B cell (primary cell): ENCODE measurements at regions not wholly inside any gene's neighbourhood (a gene's known extent, or its start where the extent isn't known, plus 50 kb on each side); places are given as distances from the start of the nearest gene placed in this dataset.

Experiments used
- ATAC-seq: fragments of 200-7000 bp; cut with Tn5 transposase; one replicate; pipeline ENCODE4 v1.10.0; 2021; ENCODE audit warnings: low read depth, mild to moderate bottlenecking, moderate number of reproducible peaks, moderate library complexity
- CTCF ChIA-PET: fragments of 350-600 bp; sonication (Branson Sonifier 250); formaldehyde crosslinking; loops from one replicate; lab custom pipeline; 2021; ENCODE audit warnings: antibody characterized with exemption, inconsistent platforms; lab: Charles Lee
- POLR2A ChIA-PET: fragments of 350-600 bp; sonication (Branson Sonifier 250); formaldehyde crosslinking; loops from one replicate; lab custom pipeline; 2021; ENCODE audit warnings: antibody characterized with exemption; lab: Charles Lee
- DNase-seq: peaks from one replicate; pipeline ENCODE4 v3.0.0; 2013
- H2AFZ ChIP-seq: 2 replicates; pipeline ENCODE4 v1.6.1; 2012; ENCODE audit warnings: mild to moderate bottlenecking, low read depth, low read length; ENCODE audit not compliant: insufficient read depth, poor library complexity, severe bottlenecking
- H3K27ac ChIP-seq, 2 donors: 1 replicate in 1 of 2; 2 replicates in 1 of 2; pipeline ENCODE4 v1.5.1; 2012 to 2013; ENCODE audit warnings: low read length in 2 of 2, mild to moderate bottlenecking in 2 of 2, moderate library complexity in 1 of 2
- H3K27me3 ChIP-seq, 4 experiments: fragments of 200-600 bp in 1 of 4; sonication (generic) in 1 of 4; replicated peaks in 1 of 4; 1 replicate in 2 of 4; 2 replicates in 2 of 4; pipeline versions ENCODE4 v1.6.1 to v1.7.0; 2013 to 2016; ENCODE audit warnings: low read length in 3 of 4, mild to moderate bottlenecking in 2 of 4, mixed read lengths in 1 of 4, moderate library complexity in 1 of 4; ENCODE audit not compliant: insufficient read depth in 4 of 4, control insufficient read depth in 3 of 4; ENCODE audit errors: control extremely low read depth in 1 of 4
- H3K36me3 ChIP-seq, 2 experiments: replicated peaks in 1 of 2; 1 replicate in 1 of 2; 2 replicates in 1 of 2; pipeline versions ENCODE4 v1.6.1 to v1.7.1; 2013; ENCODE audit warnings: low read length in 1 of 2; ENCODE audit not compliant: insufficient read depth in 2 of 2, control insufficient read depth in 1 of 2; ENCODE audit errors: control extremely low read depth in 1 of 2, extremely low read depth in 1 of 2
- H3K4me1 ChIP-seq, 2 donors: fragments of 200-600 bp in 1 of 2; sonication (generic) in 1 of 2; 1 replicate in 1 of 2; 2 replicates in 1 of 2; pipeline versions ENCODE4 v1.5.1 to v1.6.1; 2013 to 2017; ENCODE audit warnings: low read length in 2 of 2; ENCODE audit not compliant: control insufficient read depth in 2 of 2, insufficient read depth in 2 of 2
- H3K4me2 ChIP-seq: replicated peaks from 2 replicates; pipeline ENCODE3; 2012; ENCODE audit warnings: mild to moderate bottlenecking, low read depth, low read length; ENCODE audit not compliant: poor library complexity, severe bottlenecking
- H3K4me3 ChIP-seq, 5 experiments: fragments of 200-600 bp in 1 of 5; sonication (generic) in 1 of 5; 1 replicate in 3 of 5; 2 replicates in 2 of 5; pipeline versions ENCODE4 v1.5.1 to v1.7.0; 2011 to 2016; ENCODE audit warnings: low read length in 4 of 5, mild to moderate bottlenecking in 4 of 5, low read depth in 2 of 5, control low read depth in 1 of 5, moderate library complexity in 1 of 5; ENCODE audit not compliant: insufficient read depth in 1 of 5; ENCODE audit errors: control extremely low read depth in 1 of 5, extremely low read depth in 1 of 5
- H3K79me2 ChIP-seq: fragments of 200-600 bp; sonication (generic); one replicate; pipeline ENCODE4 v1.6.0; 2016; ENCODE audit warnings: low read length; ENCODE audit not compliant: control insufficient read depth, insufficient read depth
- H3K9ac ChIP-seq: fragments of 200-600 bp; sonication (generic); 2 replicates; pipeline ENCODE4 v1.6.1; 2017; ENCODE audit warnings: mild to moderate bottlenecking, low read length, moderate library complexity
- H3K9me3 ChIP-seq, 3 donors: one replicate each; pipeline versions ENCODE4 v1.6.1 to v1.7.1; 2013; ENCODE audit warnings: low read length in 2 of 3; ENCODE audit not compliant: control insufficient read depth in 2 of 3, insufficient read depth in 1 of 3; ENCODE audit errors: control extremely low read depth in 1 of 3
- H4K20me1 ChIP-seq: 2 replicates; pipeline ENCODE4 v1.6.0; 2012; ENCODE audit warnings: mild to moderate bottlenecking, low read length; ENCODE audit not compliant: insufficient read depth, control insufficient read depth, poor library complexity, severe bottlenecking
- H3K27ac Mint-ChIP-seq: one replicate; pipeline ENCODE4 v1.8.0; 2021; ENCODE audit warnings: mixed read lengths
- H3K27me3 Mint-ChIP-seq: one replicate; pipeline ENCODE4 v1.8.0; 2021; ENCODE audit warnings: mixed read lengths
- H3K4me1 Mint-ChIP-seq: one replicate; pipeline ENCODE4 v1.8.0; 2021; ENCODE audit warnings: mixed read lengths
- H3K4me3 Mint-ChIP-seq: one replicate; pipeline ENCODE4 v1.8.0; 2021; ENCODE audit warnings: mixed read lengths
- H3K9me3 Mint-ChIP-seq: one replicate; pipeline ENCODE4 v1.8.0; 2022; ENCODE audit warnings: mixed read lengths; ENCODE audit not compliant: insufficient read depth
- CTCF ChIP-seq: fragments of 200-600 bp; IDR thresholded peaks from one replicate; pipeline ENCODE4 v1.8.0; 2022; ENCODE audit warnings: antibody characterized with exemption, mild to moderate bottlenecking
- EZH2 ChIP-seq: IDR thresholded peaks from 2 replicates; pipeline ENCODE4 v1.6.1; 2012; ENCODE audit warnings: borderline replicate concordance, low read depth, mild to moderate bottlenecking, moderate library complexity, low read length; ENCODE audit not compliant: insufficient read depth, poor library complexity, severe bottlenecking
- WGBS: methylation state at CpG from one replicate; pipeline ENCODE4 v1.1.5; 2013; ENCODE audit warnings: missing lambda C conversion rate; ENCODE audit not compliant: insufficient coverage; 5-methylcytosine and 5-hydroxymethylcytosine counted together
- intact Hi-C: fragments of 100-400 bp; cut with micrococcal nuclease; formaldehyde crosslinking; loops from one replicate; pipeline ENCODE4 v1.10.0; 2022

GRCh38 chr20:40262219-40262618 lies 426.8 kb downstream of the MAFB start:
- Histone ChIP-seq H3K9ac (no peak overlapping the region), H3K27me3 (no peaks in the 10 kb centered on the region), H2AFZ (no peak overlapping the region), H3K9me3 (no peaks in the 10 kb centered on the region), H3K36me3 (no peaks in the 10 kb centered on the region), H4K20me1 (no peaks in the 10 kb centered on the region), H3K4me2 (no peak overlapping the region), H3K79me2 (no peaks in the 10 kb centered on the region), H3K4me3 (no peak overlapping the region), H3K4me1 (no peaks in the 10 kb centered on the region), H3K27ac (no peak overlapping the region)
- ChIA-PET CTCF (no interaction called here), POLR2A (no interaction called here)
- no peak for TF ChIP-seq CTCF
- no peak for TF ChIP-seq EZH2
- intact Hi-C loops = no loop called here
- Mint-ChIP-seq H3K27ac (no peak overlapping the region), H3K9me3 (no peaks in the 10 kb centered on the region), H3K4me3 (no peak overlapping the region), H3K27me3 (no peaks in the 10 kb centered on the region), H3K4me1 (no peaks in the 10 kb centered on the region)
- no peak for ATAC-seq
- no peak for DNase-seq
- 36% methylated on average over 1 of the region's 2 CpGs for WGBS

GRCh38 chr20:40258931-40259330 lies 430.1 kb downstream of the MAFB start:
- Histone ChIP-seq H3K36me3 (no peaks in the 10 kb centered on the region), H3K4me2 (no peak overlapping the region), H3K79me2 (no peaks in the 10 kb centered on the region), H3K27me3 (no peaks in the 10 kb centered on the region), H3K9ac (no peak overlapping the region), H3K4me3 (no peak overlapping the region), H2AFZ (no peak overlapping the region), H3K27ac (no peak overlapping the region), H3K4me1 (no peaks in the 10 kb centered on the region), H4K20me1 (no peaks in the 10 kb centered on the region), H3K9me3 (no peaks in the 10 kb centered on the region)
- no peak for ATAC-seq
- CTCF ChIA-PET = no interaction called here
- Mint-ChIP-seq H3K27ac (no peak overlapping the region), H3K27me3 (no peaks in the 10 kb centered on the region), H3K9me3 (no peaks in the 10 kb centered on the region), H3K4me1 (no peaks in the 10 kb centered on the region), H3K4me3 (no peak overlapping the region)
- intact Hi-C loops = no loop called here
- TF ChIP-seq CTCF = no peak
- no peak for TF ChIP-seq EZH2
- POLR2A ChIA-PET = no interaction called here
- DNase-seq = no peak
- 83% methylated on average over 2 of the region's 4 CpGs for WGBS
